ENCODE measurements at regions not wholly inside any gene's neighbourhood (a gene's known extent, or its start where the extent isn't known, plus 50 kb on each side); places are given as distances from the start of the nearest gene placed in this dataset.
"Not testable (repeated sequence)": the region's sequence is repeated elsewhere in the genome, so short reads cannot be mapped to it uniquely, and the experiment has no call there.

DNA sequence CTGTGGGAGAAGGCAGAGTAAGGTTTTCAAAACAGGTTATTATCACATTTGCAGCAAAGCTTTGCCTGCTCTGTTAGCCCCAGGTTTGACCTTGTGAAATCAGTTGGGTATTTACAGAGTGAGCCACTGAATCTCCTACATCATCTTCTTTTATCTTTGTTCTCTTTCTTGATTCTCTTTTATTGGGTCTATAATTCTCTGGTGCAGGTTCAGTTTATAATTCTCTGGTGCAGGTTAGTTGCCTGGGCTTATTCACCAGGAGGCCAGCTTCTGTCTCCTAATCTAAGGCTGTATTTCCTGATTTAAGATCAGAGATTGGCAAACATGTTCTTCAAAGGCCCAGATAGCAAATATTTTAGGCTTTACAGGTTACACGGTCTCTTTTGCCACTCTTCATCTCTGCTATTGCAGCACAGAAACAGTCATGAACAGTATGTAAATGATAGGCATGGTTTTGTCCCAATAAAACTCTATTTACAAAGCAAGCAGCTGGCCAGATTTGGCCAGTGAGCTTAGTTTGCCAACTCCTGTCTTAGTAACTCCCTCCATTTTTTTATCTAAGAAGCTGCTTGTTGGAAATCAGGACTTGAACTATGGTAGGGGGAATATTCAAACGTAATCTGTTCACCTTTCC is 205.0 kb upstream of the RIMS1 start:
- POLR2A ChIA-PET, result no interaction called here
- Mint-ChIP-seq H3K36me3 (ENCODE audit: insufficient read depth, unreplicated experiment) (no peaks in the 10 kb centered on the region), H3K4me1 (ENCODE audit: insufficient read depth, unreplicated experiment) (no peaks in the 10 kb centered on the region), H3K27ac (ENCODE audit: low read depth, unreplicated experiment) (no peak overlapping the region), H3K9me3 (ENCODE audit: unreplicated experiment) (no peaks in the 10 kb centered on the region), H3K4me3 (ENCODE audit: unreplicated experiment) (no peak overlapping the region), H3K27me3 (ENCODE audit: insufficient read depth, unreplicated experiment) (peaks cover 48% of the 10 kb centered on the region)
- BruUV-seq (replicated peaks), result no TSS peak
- TF ChIP-seq, protein P1, sequence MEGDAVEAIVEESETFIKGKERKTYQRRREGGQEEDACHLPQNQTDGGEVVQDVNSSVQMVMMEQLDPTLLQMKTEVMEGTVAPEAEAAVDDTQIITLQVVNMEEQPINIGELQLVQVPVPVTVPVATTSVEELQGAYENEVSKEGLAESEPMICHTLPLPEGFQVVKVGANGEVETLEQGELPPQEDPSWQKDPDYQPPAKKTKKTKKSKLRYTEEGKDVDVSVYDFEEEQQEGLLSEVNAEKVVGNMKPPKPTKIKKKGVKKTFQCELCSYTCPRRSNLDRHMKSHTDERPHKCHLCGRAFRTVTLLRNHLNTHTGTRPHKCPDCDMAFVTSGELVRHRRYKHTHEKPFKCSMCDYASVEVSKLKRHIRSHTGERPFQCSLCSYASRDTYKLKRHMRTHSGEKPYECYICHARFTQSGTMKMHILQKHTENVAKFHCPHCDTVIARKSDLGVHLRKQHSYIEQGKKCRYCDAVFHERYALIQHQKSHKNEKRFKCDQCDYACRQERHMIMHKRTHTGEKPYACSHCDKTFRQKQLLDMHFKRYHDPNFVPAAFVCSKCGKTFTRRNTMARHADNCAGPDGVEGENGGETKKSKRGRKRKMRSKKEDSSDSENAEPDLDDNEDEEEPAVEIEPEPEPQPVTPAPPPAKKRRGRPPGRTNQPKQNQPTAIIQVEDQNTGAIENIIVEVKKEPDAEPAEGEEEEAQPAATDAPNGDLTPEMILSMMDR (IDR thresholded peaks at IDR 0.05; ENCODE audit: unreplicated experiment), result no peak
- no peak for DNase-seq (ENCODE audit: unreplicated experiment)
- intact Hi-C loops (cut with micrococcal nuclease), result no loop called here
- CTCF ChIA-PET, result interaction anchor here (0.6 to 0.7 kb wide), 2 partner anchors 13 to 147 kb away, joined by 3 to 4 read pairs; no protein-coding TSS in a partner anchor

DNA sequence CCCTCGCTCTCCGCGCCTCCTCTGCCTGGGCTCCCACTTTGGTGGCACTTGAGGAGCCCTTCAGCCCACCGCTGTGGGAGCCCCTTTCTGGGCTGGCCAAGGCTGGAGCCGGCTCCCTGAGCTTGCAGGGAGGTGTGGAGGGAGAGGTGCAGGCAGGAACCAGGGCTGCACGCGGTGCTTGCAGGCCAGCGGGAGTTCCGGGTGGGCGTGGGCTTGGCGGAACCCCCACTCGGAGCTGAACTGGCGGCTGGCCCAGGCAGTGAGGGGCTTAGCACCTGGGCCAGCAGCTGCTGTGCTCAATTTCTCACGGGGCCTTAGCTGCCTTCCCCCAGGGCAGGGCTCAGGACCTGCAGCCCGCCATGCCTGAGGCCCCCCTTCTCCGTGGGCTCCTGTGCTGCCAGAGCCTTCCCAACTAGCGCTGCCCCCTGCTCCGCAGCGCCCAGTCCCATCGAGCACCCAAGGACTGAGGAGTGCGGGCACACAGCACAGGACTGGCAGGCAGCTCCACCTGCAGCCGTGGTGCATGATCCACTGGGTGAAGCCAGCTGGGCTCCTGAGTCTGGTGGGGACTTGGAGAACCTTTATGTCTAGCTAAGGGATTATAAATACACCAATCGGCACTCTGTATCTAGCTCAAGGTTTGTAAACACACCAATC is 200.2 kb upstream of the RIMS1 start:
- H3K36me3 Mint-ChIP-seq (ENCODE audit: insufficient read depth, unreplicated experiment), result not testable (repeated sequence)

DNA sequence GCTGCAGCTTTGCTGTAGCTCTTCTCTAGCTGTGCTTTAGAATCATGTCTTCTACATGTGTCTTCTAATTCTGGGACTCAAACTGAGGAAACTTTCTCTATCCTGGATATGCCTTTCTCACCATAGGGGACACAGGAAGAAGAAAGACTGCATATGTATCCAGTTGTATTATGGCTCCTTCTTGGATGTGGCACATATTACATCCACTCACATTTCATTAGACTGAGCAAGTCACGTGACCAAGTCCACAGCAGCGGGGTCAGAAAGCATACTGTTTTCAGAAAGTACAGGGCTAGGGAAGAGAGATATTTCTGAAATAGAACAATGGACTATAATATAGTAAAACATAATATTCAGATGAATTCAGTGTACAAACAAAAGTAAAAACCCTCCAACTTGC is 187.6 kb upstream of the RIMS1 start:
- H3K4me1 Mint-ChIP-seq (ENCODE audit: insufficient read depth, unreplicated experiment), result no peaks in the 10 kb centered on the region
- H3K27ac Mint-ChIP-seq (ENCODE audit: low read depth, unreplicated experiment), result no peak overlapping the region
- DNase-seq (ENCODE audit: unreplicated experiment), result no peak
- H3K9me3 Mint-ChIP-seq (ENCODE audit: unreplicated experiment), result no peaks in the 10 kb centered on the region
- ChIA-PET CTCF (no interaction called here), POLR2A (no interaction called here)
- no TSS peak for BruUV-seq (replicated peaks)
- intact Hi-C loops (cut with micrococcal nuclease), result no loop called here
- TF ChIP-seq, protein P1 (IDR thresholded peaks at IDR 0.05; ENCODE audit: unreplicated experiment), result no peak
- peaks cover 51% of the 10 kb centered on the region for H3K27me3 Mint-ChIP-seq (ENCODE audit: insufficient read depth, unreplicated experiment)
- no peak overlapping the region for H3K4me3 Mint-ChIP-seq (ENCODE audit: unreplicated experiment)
- no peaks in the 10 kb centered on the region for H3K36me3 Mint-ChIP-seq (ENCODE audit: insufficient read depth, unreplicated experiment)

More for the DNA sequence above, 200.2 kb upstream of the RIMS1 start:
- H3K27me3 Mint-ChIP-seq (ENCODE audit: insufficient read depth, unreplicated experiment), result peaks cover 26% of the 10 kb centered on the region
- BruUV-seq (replicated peaks); intact Hi-C loops (cut with micrococcal nuclease); H3K4me3 Mint-ChIP-seq (ENCODE audit: unreplicated experiment); POLR2A ChIA-PET; H3K9me3 Mint-ChIP-seq (ENCODE audit: unreplicated experiment); DNase-seq (ENCODE audit: unreplicated experiment); H3K4me1 Mint-ChIP-seq (ENCODE audit: insufficient read depth, unreplicated experiment); H3K27ac Mint-ChIP-seq (ENCODE audit: low read depth, unreplicated experiment): not testable (repeated sequence)
- CTCF ChIA-PET, result interaction anchor here (0.7 kb wide), 1 partner anchor 157 kb away, joined by 4 read pairs; no protein-coding TSS in a partner anchor

DNA sequence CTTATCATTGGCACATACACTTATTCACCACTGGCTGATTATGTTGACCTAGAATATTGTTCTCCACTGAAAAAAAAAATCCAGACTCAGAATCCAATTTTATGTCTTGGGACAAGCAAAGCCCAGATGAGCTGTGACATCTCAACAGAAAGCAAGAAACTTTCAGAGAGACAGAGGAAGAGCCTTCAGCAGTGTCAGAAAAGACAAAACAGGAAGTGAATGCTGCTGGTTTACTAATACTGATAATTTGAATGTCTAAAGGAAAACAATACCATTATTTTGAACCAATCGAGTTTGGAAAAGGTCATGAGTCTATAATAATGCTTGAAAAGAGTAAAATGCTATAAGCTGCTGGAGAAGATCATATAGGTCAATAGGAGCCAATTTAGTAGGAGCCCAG is 179.8 kb upstream of the RIMS1 start:
- DNase-seq (ENCODE audit: unreplicated experiment), result no peak
- no peak overlapping the region for H3K4me3 Mint-ChIP-seq (ENCODE audit: unreplicated experiment)
- ChIA-PET POLR2A (no interaction called here), CTCF (no interaction called here)
- intact Hi-C loops (cut with micrococcal nuclease), result no loop called here
- TF ChIP-seq, protein P1 (IDR thresholded peaks at IDR 0.05; ENCODE audit: unreplicated experiment), result no peak
- no TSS peak for BruUV-seq (replicated peaks)
- H3K36me3 Mint-ChIP-seq (ENCODE audit: insufficient read depth, unreplicated experiment), result no peaks in the 10 kb centered on the region
- no peak overlapping the region for H3K27ac Mint-ChIP-seq (ENCODE audit: low read depth, unreplicated experiment)
- H3K27me3 Mint-ChIP-seq (ENCODE audit: insufficient read depth, unreplicated experiment), result peaks cover 58% of the 10 kb centered on the region
- H3K9me3 Mint-ChIP-seq (ENCODE audit: unreplicated experiment), result no peaks in the 10 kb centered on the region
- H3K4me1 Mint-ChIP-seq (ENCODE audit: insufficient read depth, unreplicated experiment), result no peaks in the 10 kb centered on the region
